SK-N-SH (cell line): ENCODE measurements at regions not wholly inside any gene's neighbourhood (a gene's known extent, or its start where the extent isn't known, plus 50 kb on each side); places are given as distances from the start of the nearest gene placed in this dataset.

Source experiments
- CTCF ChIA-PET: fragments of 300-600, 350-600 bp; formaldehyde crosslinking; extraction: SDS; loops from one replicate; lab custom pipeline; 2021; lab: Yijun Ruan, JAX
- POLR2A ChIA-PET: fragments of 350-600 bp; sonication (Branson Sonifier 250); formaldehyde crosslinking; extraction: SDS; loops from one replicate; lab custom pipeline; 2020; ENCODE audit warnings: antibody characterized with exemption, inconsistent platforms; lab: Yijun Ruan, JAX
- DNase-seq: peaks from one replicate; pipeline ENCODE4 v3.0.0; 2012
- H2AFZ ChIP-seq: fragments of 200-600 bp; sonication (generic); 2 replicates; pipeline ENCODE4 v1.8.1; 2016; ENCODE audit warnings: antibody characterized with exemption, mild to moderate bottlenecking, low read depth
- H3F3A ChIP-seq: fragments of 200-600 bp; sonication (generic); replicated peaks from 2 replicates; pipeline ENCODE3; 2016; ENCODE audit warnings: antibody characterized with exemption, mild to moderate bottlenecking; ENCODE audit not compliant: insufficient read depth
- H3K27ac ChIP-seq, 2 experiments: fragments of 200-500 bp in 1 of 2; fragments of 200-600 bp in 1 of 2; sonication (Bioruptor generic) in 1 of 2; sonication (generic), shearing (Covaris generic) in 1 of 2; 2 replicates each; pipeline versions ENCODE4 v1.5.1 to v1.6.1; 2014 to 2016; ENCODE audit warnings: low read depth in 2 of 2, inconsistent platforms in 1 of 2, low read length in 1 of 2, mild to moderate bottlenecking in 1 of 2, mixed read lengths in 1 of 2
- H3K27me3 ChIP-seq: fragments of 200-600 bp; sonication (generic), shearing (Covaris generic); 2 replicates; pipeline ENCODE4 v1.6.1; 2016; ENCODE audit warnings: mixed run types; ENCODE audit not compliant: insufficient read depth
- H3K36me3 ChIP-seq, 2 experiments: fragments of 200-500 bp in 1 of 2; fragments of 200-600 bp in 1 of 2; sonication (Bioruptor generic) in 1 of 2; sonication (generic) in 1 of 2; replicated peaks in 1 of 2; 2 replicates each; pipeline versions ENCODE3 to v1.5.1; 2014 to 2016; ENCODE audit warnings: low read length in 1 of 2, mild to moderate bottlenecking in 1 of 2; ENCODE audit not compliant: insufficient read depth in 2 of 2, control insufficient read depth in 1 of 2
- H3K4me1 ChIP-seq, 2 experiments: fragments of 200-500 bp in 1 of 2; fragments of 200-600 bp in 1 of 2; sonication (Bioruptor generic) in 1 of 2; sonication (generic), shearing (Covaris generic) in 1 of 2; 2 replicates each; pipeline versions ENCODE4 v1.5.1 to v1.6.1; 2014 to 2016; ENCODE audit warnings: low read depth in 1 of 2, low read length in 1 of 2, mixed run types in 1 of 2; ENCODE audit not compliant: insufficient read depth in 2 of 2, control insufficient read depth in 1 of 2
- H3K4me2 ChIP-seq: fragments of 200-600 bp; sonication (generic), shearing (Covaris generic); 2 replicates; pipeline ENCODE4 v1.6.1; 2017; ENCODE audit warnings: mixed run types
- H3K4me3 ChIP-seq, 2 experiments: fragments of 200-500 bp in 1 of 2; fragments of 200-600 bp in 1 of 2; sonication (Bioruptor generic) in 1 of 2; sonication (generic), shearing (Covaris generic) in 1 of 2; 2 replicates each; pipeline versions ENCODE4 v1.5.1 to v1.8.1; 2014 to 2016; ENCODE audit warnings: low read depth in 2 of 2, inconsistent platforms in 1 of 2, low read length in 1 of 2, mild to moderate bottlenecking in 1 of 2, mixed read lengths in 1 of 2, moderate library complexity in 1 of 2
- H3K79me2 ChIP-seq: fragments of 200-600 bp; sonication (generic); 2 replicates; pipeline ENCODE4 v1.8.1; 2017; ENCODE audit warnings: mild to moderate bottlenecking; ENCODE audit not compliant: insufficient read depth
- H3K9ac ChIP-seq: fragments of 200-600 bp; sonication (generic); 2 replicates; pipeline ENCODE4 v1.6.1; 2017; ENCODE audit warnings: mixed run types
- H3K9me2 ChIP-seq: fragments of 200-600 bp; sonication (generic); 2 replicates; pipeline ENCODE4 v1.6.1; 2017; ENCODE audit warnings: mixed run types
- H3K9me3 ChIP-seq: fragments of 200-600 bp; sonication (generic); 2 replicates; pipeline ENCODE4 v1.6.1; 2017; ENCODE audit warnings: mixed run types, mild to moderate bottlenecking, moderate library complexity
- H4K20me1 ChIP-seq: fragments of 200-600 bp; sonication (generic); 2 replicates; pipeline ENCODE4 v1.6.1; 2017; ENCODE audit warnings: mild to moderate bottlenecking, mixed run types; ENCODE audit not compliant: insufficient read depth
- CHD2 ChIP-seq: fragments of 150-350 bp; IDR thresholded peaks from 2 replicates; pipeline ENCODE4 v1.6.1; 2018; ENCODE audit warnings: low read length; ENCODE audit not compliant: partially characterized antibody
- ELF1 ChIP-seq: IDR thresholded peaks from 2 replicates; pipeline ENCODE4 v1.4.0; 2012
- FOXJ3 ChIP-seq: sonication (generic); formaldehyde crosslinking; IDR thresholded peaks from 2 replicates; pipeline ENCODE4 v1.5.1; 2020; ENCODE audit warnings: mild to moderate bottlenecking, missing genetic modification reagents
- GABPA ChIP-seq: IDR thresholded peaks from 2 replicates; pipeline ENCODE4 v1.4.0; 2012; ENCODE audit warnings: low read depth, mild to moderate bottlenecking
- GATA2 ChIP-seq: sonication (generic); formaldehyde crosslinking; IDR thresholded peaks from 2 replicates; pipeline ENCODE4 v1.5.0; 2020; ENCODE audit warnings: mild to moderate bottlenecking, missing genetic modification reagents
- IRF3 ChIP-seq: fragments of 150-350 bp; IDR thresholded peaks from 2 replicates; pipeline ENCODE4 v1.6.1; 2016; ENCODE audit warnings: mild to moderate bottlenecking, low read depth, low read length
- MAX ChIP-seq: IDR thresholded peaks from 2 replicates; pipeline ENCODE4 v1.4.0; 2012; ENCODE audit warnings: low read depth
- MXI1 ChIP-seq: IDR thresholded peaks from 2 replicates; pipeline ENCODE4 v1.6.1; 2012; ENCODE audit warnings: mild to moderate bottlenecking, low read depth, low read length, improper control_type of control experiment
- NRF1 ChIP-seq: IDR thresholded peaks from 2 replicates; pipeline ENCODE4 v1.6.1; 2012; ENCODE audit warnings: low read depth, mild to moderate bottlenecking, low read length
- PBX3 ChIP-seq: IDR thresholded peaks from 2 replicates; pipeline ENCODE4; 2012
- REST ChIP-seq: IDR thresholded peaks from 2 replicates; pipeline ENCODE4 v1.6.1; 2012; ENCODE audit warnings: mild to moderate bottlenecking, low read depth, low read length, moderate library complexity
- RXRA ChIP-seq: IDR thresholded peaks from 2 replicates; pipeline ENCODE4 v1.4.0; 2012; ENCODE audit warnings: low read depth, mild to moderate bottlenecking, borderline replicate concordance
- SIN3A ChIP-seq: IDR thresholded peaks from 2 replicates; pipeline ENCODE4 v1.6.1; 2012; ENCODE audit warnings: low read depth, mild to moderate bottlenecking, low read length, moderate library complexity, borderline replicate concordance
- TAF1 ChIP-seq: IDR thresholded peaks from 2 replicates; pipeline ENCODE4 v1.6.1; 2012; ENCODE audit warnings: low read depth, mild to moderate bottlenecking, low read length, moderate library complexity, borderline replicate concordance
- USF2 ChIP-seq: fragments of 150-350 bp; IDR thresholded peaks from 2 replicates; pipeline ENCODE4 v1.6.1; 2017; ENCODE audit warnings: antibody characterized with exemption, low read length, low read depth, borderline replicate concordance
- YY1 ChIP-seq: IDR thresholded peaks from 2 replicates; pipeline ENCODE4 v1.4.0; 2012; ENCODE audit warnings: low read depth, mild to moderate bottlenecking
- WGBS: methylation state at CpG from one replicate; pipeline ENCODE4 v1.1.6; 2017; ENCODE audit warnings: low lambda C conversion rate; 5-methylcytosine and 5-hydroxymethylcytosine counted together

- Histone ChIP-seq H3K4me3 (no peak overlapping the region), H3K27me3 (no peaks in the 10 kb centered on the region)
- DNase-seq = no peak
- POLR2A ChIA-PET = no interaction called here
- TF ChIP-seq REST (no peak), IRF3 (no peak), NRF1 (no peak), GATA2 (no peak), SIN3A (no peak), ELF1 (no peak), CHD2 (no peak), PBX3 (no peak), USF2 (no peak), MXI1 (no peak), YY1 (no peak), RXRA (no peak), MAX (no peak), GABPA (no peak), TAF1 (no peak), FOXJ3 (no peak)
- TF ChIP-seq, all 33 proteins: peak for 0
- 45% methylated on average over 6 of the region's 6 CpGs for WGBS
- Histone ChIP-seq H3K9me2 (no peaks in the 10 kb centered on the region), H4K20me1 (no peaks in the 10 kb centered on the region), H3K9me3 (no peaks in the 10 kb centered on the region), H3K27ac (no peak overlapping the region), H3F3A (no peaks in the 10 kb centered on the region), H3K36me3 (no peaks in the 10 kb centered on the region), H3K4me1 (no peaks in the 10 kb centered on the region; a peak in 1 of 4 replicates), H3K4me2 (no peak overlapping the region), H3K9ac (no peak overlapping the region), H2AFZ (no peak overlapping the region), H3K79me2 (no peaks in the 10 kb centered on the region)
- CTCF ChIA-PET = no interaction called here
Measured at GRCh38 chrX:9327086-9327746, 137.6 kb upstream of the TBL1X start.
